GM12801 (cell line): ENCODE measurements at regions not wholly inside any gene's neighbourhood (a gene's known extent, or its start where the extent isn't known, plus 50 kb on each side); places are given as distances from the start of the nearest gene placed in this dataset.

Experiments used
- CTCF ChIP-seq: IDR thresholded peaks from one replicate; pipeline ENCODE4 v1.5.1; 2011; ENCODE audit warnings: control low read depth; ENCODE audit not compliant: insufficient read length; ENCODE audit errors: extremely low read depth

- no peak for TF ChIP-seq CTCF
Observed at GRCh38 chr9:28651050-28651722, 1077.9 kb upstream of the C9orf72 start.

- no peak for TF ChIP-seq CTCF
Observed at GRCh38 chr9:28653216-28653615, 1079.9 kb upstream of the C9orf72 start.

- TF ChIP-seq CTCF: no peak
Observed at GRCh38 chr9:28656727-28657126, 1083.4 kb upstream of the C9orf72 start.

- no peak for TF ChIP-seq CTCF
Observed at GRCh38 chr9:28661853-28662252, 1088.6 kb upstream of the C9orf72 start.

- TF ChIP-seq CTCF: no peak
Observed at GRCh38 chr9:28662675-28663074, 1089.4 kb upstream of the C9orf72 start.

- TF ChIP-seq CTCF: no peak
Observed at GRCh38 chr9:28668158-28668557, 1094.9 kb upstream of the C9orf72 start.

GRCh38 chr9:28671000-28671399, 1097.7 kb upstream of the C9orf72 start:
- no peak for TF ChIP-seq CTCF
